IgD-negative memory B cell (primary cell): ENCODE measurements at regions not wholly inside any gene's neighbourhood (a gene's known extent, or its start where the extent isn't known, plus 50 kb on each side); places are given as distances from the start of the nearest gene placed in this dataset.

Experiments
- H3K27ac Mint-ChIP-seq, 3 donors: one replicate each; pipeline ENCODE4 v1.8.0; 2020 to 2022; ENCODE audit warnings: mild to moderate bottlenecking in 3 of 3, mixed read lengths in 3 of 3, moderate library complexity in 1 of 3
- H3K27me3 Mint-ChIP-seq: one replicate; pipeline ENCODE4 v1.8.0; 2021; ENCODE audit warnings: mixed read lengths
- H3K36me3 Mint-ChIP-seq: one replicate; pipeline ENCODE4 v1.8.0; 2020; ENCODE audit warnings: mild to moderate bottlenecking, mixed read lengths
- H3K4me1 Mint-ChIP-seq, 3 donors: one replicate each; pipeline ENCODE4 v1.8.0; 2020 to 2022; ENCODE audit warnings: mixed read lengths in 3 of 3, mild to moderate bottlenecking in 1 of 3
- H3K4me3 Mint-ChIP-seq, 4 donors: one replicate each; pipeline ENCODE4 v1.8.0; 2020 to 2022; ENCODE audit warnings: mild to moderate bottlenecking in 4 of 4, mixed read lengths in 4 of 4, moderate library complexity in 3 of 4
- H3K9me3 Mint-ChIP-seq, 3 donors: one replicate each; pipeline ENCODE4 v1.8.0; 2020 to 2021; ENCODE audit warnings: mixed read lengths in 3 of 3, mild to moderate bottlenecking in 1 of 3

- no peak overlapping the region for H3K4me3 Mint-ChIP-seq
- H3K36me3 Mint-ChIP-seq, result no peaks in the 10 kb centered on the region
- H3K4me1 Mint-ChIP-seq, result peaks cover 0 to 2% (median 0%) of the 10 kb centered on the region in 3 donors
Measured at GRCh38 chrX:73768886-73769285, 83.6 kb downstream of the XIST start.

GRCh38 chrX:73768160-73768559, 84.4 kb downstream of the XIST start:
- no peaks in the 10 kb centered on the region for H3K9me3 Mint-ChIP-seq
- H3K27ac Mint-ChIP-seq, result no peak overlapping the region
- peaks cover 17% of the 10 kb centered on the region for H3K27me3 Mint-ChIP-seq
- no peaks in the 10 kb centered on the region for H3K36me3 Mint-ChIP-seq
- H3K4me1 Mint-ChIP-seq, result peaks cover 0 to 2% (median 0%) of the 10 kb centered on the region in 3 donors
- H3K4me3 Mint-ChIP-seq, result no peak overlapping the region

More at GRCh38 chrX:73768886-73769285, 83.6 kb downstream of the XIST start:
- Mint-ChIP-seq H3K27ac (no peak overlapping the region), H3K27me3 (peaks cover 15% of the 10 kb centered on the region), H3K9me3 (peaks cover 0 to 7% (median 2%) of the 10 kb centered on the region in 3 donors)

- H3K27ac Mint-ChIP-seq, result peak overlapping the region in 1 of 3 donors; percentile 2
- H3K27me3 Mint-ChIP-seq, result peaks cover 17% of the 10 kb centered on the region
- no peaks in the 10 kb centered on the region for H3K9me3 Mint-ChIP-seq
- H3K36me3 Mint-ChIP-seq, result no peaks in the 10 kb centered on the region
- peaks cover 0 to 2% (median 0%) of the 10 kb centered on the region in 3 donors for H3K4me1 Mint-ChIP-seq
- H3K4me3 Mint-ChIP-seq, result no peak overlapping the region
Measured at GRCh38 chrX:73767017-73767416, 85.5 kb downstream of the XIST start.

- Mint-ChIP-seq H3K4me1 (peaks cover 0 to 2% (median 0%) of the 10 kb centered on the region in 3 donors), H3K4me3 (peak overlapping the region in 1 of 4 donors; percentile 24), H3K27ac (no peak overlapping the region), H3K36me3 (no peaks in the 10 kb centered on the region), H3K27me3 (peaks cover 15% of the 10 kb centered on the region), H3K9me3 (no peaks in the 10 kb centered on the region)
Measured at GRCh38 chrX:73766431-73766795, 86.1 kb downstream of the XIST start.

- peaks cover 15% of the 10 kb centered on the region for H3K27me3 Mint-ChIP-seq
- no peaks in the 10 kb centered on the region for H3K36me3 Mint-ChIP-seq
- H3K4me1 Mint-ChIP-seq, result peaks cover 0 to 2% (median 0%) of the 10 kb centered on the region in 3 donors
- peak overlapping the region in 2 of 4 donors; percentile 24 to 36 for H3K4me3 Mint-ChIP-seq
- no peaks in the 10 kb centered on the region for H3K9me3 Mint-ChIP-seq
- H3K27ac Mint-ChIP-seq, result no peak overlapping the region
Measured at GRCh38 chrX:73765776-73766430, 86.6 kb downstream of the XIST start.

- Mint-ChIP-seq H3K4me3 (no peak overlapping the region), H3K36me3 (peaks cover 1% of the 10 kb centered on the region), H3K4me1 (no peaks in the 10 kb centered on the region), H3K9me3 (peaks cover 0 to 2% (median 0%) of the 10 kb centered on the region in 3 donors), H3K27me3 (peaks cover 6% of the 10 kb centered on the region), H3K27ac (no peak overlapping the region)
Measured at GRCh38 chrX:73758250-73758649, 94.3 kb downstream of the XIST start.
